Fibroblast of the aortic adventitia (primary cell): ENCODE measurements at regions not wholly inside any gene's neighbourhood (a gene's known extent, or its start where the extent isn't known, plus 50 kb on each side); places are given as distances from the start of the nearest gene placed in this dataset.

Source experiments
- DNase-seq: peaks from one replicate; pipeline ENCODE4 v3.0.0-alpha.2; 2010; ENCODE audit warnings: low read depth
- H3K4me3 ChIP-seq: 2 replicates; pipeline ENCODE4 v1.5.1; 2011; ENCODE audit warnings: low read depth, mild to moderate bottlenecking, control low read depth, low read length, moderate library complexity
- TF ChIP-seq, protein P1 (sequence below): IDR thresholded peaks from 2 replicates; pipeline ENCODE4 v1.5.1; 2011; ENCODE audit warnings: mild to moderate bottlenecking, low read length, control low read depth, inconsistent platforms; ENCODE audit not compliant: insufficient read depth

- TF ChIP-seq, protein P1, sequence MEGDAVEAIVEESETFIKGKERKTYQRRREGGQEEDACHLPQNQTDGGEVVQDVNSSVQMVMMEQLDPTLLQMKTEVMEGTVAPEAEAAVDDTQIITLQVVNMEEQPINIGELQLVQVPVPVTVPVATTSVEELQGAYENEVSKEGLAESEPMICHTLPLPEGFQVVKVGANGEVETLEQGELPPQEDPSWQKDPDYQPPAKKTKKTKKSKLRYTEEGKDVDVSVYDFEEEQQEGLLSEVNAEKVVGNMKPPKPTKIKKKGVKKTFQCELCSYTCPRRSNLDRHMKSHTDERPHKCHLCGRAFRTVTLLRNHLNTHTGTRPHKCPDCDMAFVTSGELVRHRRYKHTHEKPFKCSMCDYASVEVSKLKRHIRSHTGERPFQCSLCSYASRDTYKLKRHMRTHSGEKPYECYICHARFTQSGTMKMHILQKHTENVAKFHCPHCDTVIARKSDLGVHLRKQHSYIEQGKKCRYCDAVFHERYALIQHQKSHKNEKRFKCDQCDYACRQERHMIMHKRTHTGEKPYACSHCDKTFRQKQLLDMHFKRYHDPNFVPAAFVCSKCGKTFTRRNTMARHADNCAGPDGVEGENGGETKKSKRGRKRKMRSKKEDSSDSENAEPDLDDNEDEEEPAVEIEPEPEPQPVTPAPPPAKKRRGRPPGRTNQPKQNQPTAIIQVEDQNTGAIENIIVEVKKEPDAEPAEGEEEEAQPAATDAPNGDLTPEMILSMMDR = no peak
- no peak overlapping the region for H3K4me3 ChIP-seq
- DNase-seq = no peak
Measured at GRCh38 chr2:33672896-33673295, 73.8 kb upstream of the FAM98A start.

GRCh38 chr2:33672389-33672788, 73.3 kb upstream of the FAM98A start:
- TF ChIP-seq, protein P1 = no peak
- H3K4me3 ChIP-seq = no peak overlapping the region
- no peak for DNase-seq

DNA sequence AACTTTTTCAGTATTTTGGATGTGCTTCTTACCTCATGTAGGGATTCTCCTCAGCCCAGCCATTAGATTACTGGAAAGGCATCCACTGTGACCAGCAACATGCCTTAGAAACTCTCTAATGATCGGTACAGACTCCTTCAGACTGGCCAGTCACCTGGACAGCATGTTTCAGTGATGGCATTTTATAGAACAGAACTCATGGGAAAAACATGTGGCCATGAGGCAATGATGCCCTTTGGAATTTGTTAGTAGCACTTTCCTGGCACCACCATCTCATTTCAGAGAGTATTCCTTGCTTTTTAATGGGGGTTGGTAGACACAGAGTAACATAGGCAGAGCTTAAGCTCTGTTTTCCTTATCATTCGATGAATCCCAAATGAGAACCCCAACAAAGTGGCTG, 72.1 kb upstream of the FAM98A start:
- DNase-seq = no peak
- TF ChIP-seq, protein P1 = no peak
- no peak overlapping the region for H3K4me3 ChIP-seq

DNA sequence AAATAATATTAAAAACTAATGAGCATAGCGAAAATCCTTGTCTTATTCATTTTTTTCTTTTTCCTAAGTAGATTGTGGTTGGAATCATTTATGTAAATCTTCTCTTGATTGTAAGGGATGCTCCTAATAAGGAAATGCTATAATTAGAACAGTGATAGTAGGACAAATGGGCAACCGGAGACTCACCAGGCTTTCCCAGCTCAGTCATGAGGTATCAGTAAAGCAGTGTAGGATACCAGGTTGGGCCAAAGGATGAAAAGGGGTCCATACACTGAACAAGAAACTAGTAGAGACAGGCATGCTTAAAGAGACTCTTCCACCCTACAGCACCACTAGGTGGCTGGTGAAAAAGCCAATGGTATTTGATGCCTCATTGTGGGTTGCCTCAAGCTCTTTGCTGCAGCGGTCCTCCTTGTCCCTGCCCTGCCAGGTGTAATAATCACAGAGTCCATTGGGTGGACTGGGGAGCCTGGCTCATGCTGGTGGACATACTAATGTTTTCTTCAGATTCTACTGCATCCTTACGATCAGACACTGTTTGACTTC, 71.4 kb upstream of the FAM98A start:
- TF ChIP-seq, protein P1 = peak; percentile 11
- DNase-seq = no peak
- no peak overlapping the region for H3K4me3 ChIP-seq

DNA sequence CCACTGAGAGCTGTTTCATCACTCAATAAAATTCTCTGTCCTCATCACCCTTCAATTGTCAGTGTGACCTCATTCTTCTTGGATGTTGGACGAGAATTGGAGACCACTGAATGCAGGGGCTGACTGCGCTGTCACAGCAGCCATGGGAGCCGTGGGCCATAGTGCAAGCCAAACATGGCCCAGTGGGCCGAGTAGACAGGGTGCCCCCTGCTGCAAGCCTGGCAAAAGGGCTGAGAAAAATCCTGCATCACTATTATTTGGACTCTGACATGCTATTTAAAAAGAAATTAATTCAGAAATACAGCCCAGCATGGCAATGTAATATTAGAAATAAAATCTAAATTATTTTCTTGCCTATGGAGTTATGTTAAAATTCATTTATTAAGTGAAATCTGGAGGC, 67.8 kb upstream of the FAM98A start:
- H3K4me3 ChIP-seq = no peak overlapping the region
- no peak for DNase-seq
- TF ChIP-seq, protein P1 = no peak

- no peak overlapping the region for H3K4me3 ChIP-seq
- TF ChIP-seq, protein P1 = no peak
- no peak for DNase-seq
Measured at GRCh38 chr2:33665039-33665438, 65.9 kb upstream of the FAM98A start.
